Gastrocnemius medialis (tissue), 4 donors: ENCODE measurements at regions not wholly inside any gene's neighbourhood (a gene's known extent, or its start where the extent isn't known, plus 50 kb on each side); places are given as distances from the start of the nearest gene placed in this dataset.

ENCODE experiments used
- ATAC-seq, 2 donors: fragments of 150-250 bp; one replicate each; pipeline ENCODE4 v1.9.1; 2016
- DNase-seq, 2 donors: peaks; one replicate each; pipeline ENCODE4 v3.0.0-alpha.2; 2019
- H3K27ac ChIP-seq, 4 donors: fragments of 200-600 bp; sonication (generic); 1 replicate in 1 of 4; 2 replicates in 3 of 4; pipeline ENCODE4 v1.5.1; 2016 to 2018; ENCODE audit warnings: mild to moderate bottlenecking in 2 of 4, moderate library complexity in 1 of 4
- H3K27me3 ChIP-seq, 3 donors: fragments of 200-600 bp; sonication (generic) in 2 of 3; 1 replicate in 1 of 3; 2 replicates in 2 of 3; pipeline versions ENCODE4 v1.5.1 to v1.6.0; 2016 to 2019; ENCODE audit warnings: mild to moderate bottlenecking in 1 of 3, moderate library complexity in 1 of 3
- H3K36me3 ChIP-seq, 2 donors: fragments of 200-600 bp; sonication (generic) in 1 of 2; one replicate each; pipeline ENCODE4 v1.5.1; 2017 to 2018
- H3K4me1 ChIP-seq, 2 donors: fragments of 200-600 bp; sonication (generic) in 1 of 2; one replicate each; pipeline ENCODE4 v1.5.1; 2016 to 2017; ENCODE audit warnings: mild to moderate bottlenecking in 2 of 2
- H3K4me3 ChIP-seq, 4 donors: fragments of 200-600 bp; sonication (generic) in 3 of 4; 1 replicate in 1 of 4; 2 replicates in 3 of 4; pipeline ENCODE4 v1.5.1; 2016 to 2019; ENCODE audit warnings: mild to moderate bottlenecking in 2 of 4
- H3K9me3 ChIP-seq, 3 donors: fragments of 200-600 bp; sonication (generic) in 2 of 3; 1 replicate in 1 of 3; 2 replicates in 2 of 3; pipeline ENCODE4 v1.5.1; 2016 to 2019
- CTCF ChIP-seq, 5 experiments: fragments of 450-650 bp in 3 of 5; fragments of 200-600 bp in 2 of 5; sonication (generic) in 2 of 5; IDR thresholded peaks in 4 of 5; conservative IDR thresholded peaks in 1 of 5; 1 replicate in 4 of 5; 2 replicates in 1 of 5; pipeline ENCODE4 v1.5.1; 2016 to 2019; ENCODE audit warnings: antibody characterized with exemption in 5 of 5, mild to moderate bottlenecking in 3 of 5, moderate library complexity in 3 of 5
- POLR2A ChIP-seq, 2 donors: fragments of 450-650 bp; IDR thresholded peaks; one replicate each; pipeline ENCODE4 v1.6.1; 2017; ENCODE audit warnings: antibody characterized with exemption in 2 of 2, mild to moderate bottlenecking in 2 of 2, moderate library complexity in 2 of 2
- in situ Hi-C, 4 donors: fragments of 200-750 bp; cut with MboI; loops; one replicate each; pipeline versions ENCODE4 v1.15.0 to v1.8.0; 2017; ENCODE audit warnings: low sequenced_read_pairs in 4 of 4
- intact Hi-C: fragments of 100-400 bp; cut with DNase I; formaldehyde crosslinking; loops from one replicate; pipeline ENCODE4 v1.15.1; 2023; ENCODE audit warnings: low total_unique reads

- no peak for ATAC-seq
- H3K27me3 ChIP-seq, result no peaks in the 10 kb centered on the region
- in situ Hi-C loops, result no loop called here
- TF ChIP-seq CTCF (IDR thresholded peaks at IDR 0.05 in 4 of 5, conservative IDR thresholded peaks at IDR 0.05 in 1 of 5), result no peak
- no peak for TF ChIP-seq POLR2A (IDR thresholded peaks at IDR 0.05)
- H3K4me1 ChIP-seq, result no peaks in the 10 kb centered on the region
- intact Hi-C loops, result no loop called here
- H3K9me3 ChIP-seq, result no peaks in the 10 kb centered on the region
- no peak for DNase-seq
- no peak overlapping the region for H3K27ac ChIP-seq
- H3K36me3 ChIP-seq, result no peaks in the 10 kb centered on the region
- no peak overlapping the region for H3K4me3 ChIP-seq
These were observed 162.5 kb downstream of the NDUFA10 start for GRCh38 chr2:239862613-239863012.

GRCh38 chr2:239858179-239858578 lies 167.0 kb downstream of the NDUFA10 start:
- in situ Hi-C loops, result no loop called here
- intact Hi-C loops, result no loop called here

GRCh38 chr2:239857591-239857990 lies 167.6 kb downstream of the NDUFA10 start:
- intact Hi-C loops, result no loop called here
- H3K27ac ChIP-seq, result no peak overlapping the region
- no peak overlapping the region for H3K4me3 ChIP-seq
- H3K27me3 ChIP-seq, result no peaks in the 10 kb centered on the region
- DNase-seq, result no peak
- in situ Hi-C loops, result no loop called here
- no peaks in the 10 kb centered on the region for H3K4me1 ChIP-seq
- no peak for TF ChIP-seq CTCF (IDR thresholded peaks at IDR 0.05 in 4 of 5, conservative IDR thresholded peaks at IDR 0.05 in 1 of 5)
- ATAC-seq, result no peak
- no peaks in the 10 kb centered on the region for H3K36me3 ChIP-seq
- no peaks in the 10 kb centered on the region for H3K9me3 ChIP-seq

More at GRCh38 chr2:239858179-239858578, 167.0 kb downstream of the NDUFA10 start:
- ATAC-seq (no peak), DNase-seq (no peak)
- Histone ChIP-seq H3K4me1 (no peaks in the 10 kb centered on the region), H3K27me3 (no peaks in the 10 kb centered on the region), H3K4me3 (no peak overlapping the region), H3K36me3 (no peaks in the 10 kb centered on the region), H3K9me3 (no peaks in the 10 kb centered on the region), H3K27ac (no peak overlapping the region)
- TF ChIP-seq CTCF (IDR thresholded peaks at IDR 0.05 in 4 of 5, conservative IDR thresholded peaks at IDR 0.05 in 1 of 5), result no peak
- TF ChIP-seq POLR2A (IDR thresholded peaks at IDR 0.05), result no peak

- H3K4me1 ChIP-seq, result no peaks in the 10 kb centered on the region
- H3K27ac ChIP-seq, result no peak overlapping the region
- H3K27me3 ChIP-seq, result no peaks in the 10 kb centered on the region
- in situ Hi-C loops (no loop called here), intact Hi-C loops (no loop called here)
- no peaks in the 10 kb centered on the region for H3K9me3 ChIP-seq
- DNase-seq (no peak), ATAC-seq (no peak)
- no peak overlapping the region for H3K4me3 ChIP-seq
- H3K36me3 ChIP-seq, result no peaks in the 10 kb centered on the region
- TF ChIP-seq POLR2A (IDR thresholded peaks at IDR 0.05), result no peak
- TF ChIP-seq CTCF (IDR thresholded peaks at IDR 0.05 in 4 of 5, conservative IDR thresholded peaks at IDR 0.05 in 1 of 5), result no peak
These were observed 168.4 kb downstream of the NDUFA10 start for GRCh38 chr2:239856620-239857285.
